Trophoblast cell (in vitro differentiated cells and primary cell): ENCODE measurements at regions not wholly inside any gene's neighbourhood (a gene's known extent, or its start where the extent isn't known, plus 50 kb on each side); places are given as distances from the start of the nearest gene placed in this dataset.

ENCODE experiments used
- DNase-seq, 2 donors: peaks; one replicate each; pipeline ENCODE4 v3.0.0-alpha.2; 2016
- H2AFZ ChIP-seq: 2 replicates; pipeline ENCODE4 v1.6.1; 2013; ENCODE audit warnings: low read length, moderate library complexity, mild to moderate bottlenecking; ENCODE audit not compliant: insufficient read depth, poor library complexity
- H2AK5ac ChIP-seq: 2 replicates; pipeline ENCODE4 v1.6.1; 2013; ENCODE audit warnings: mild to moderate bottlenecking, low read length
- H2BK120ac ChIP-seq: 2 replicates; pipeline ENCODE4 v1.6.1; 2013; ENCODE audit warnings: low read length, mild to moderate bottlenecking, moderate library complexity; ENCODE audit not compliant: insufficient read depth, poor library complexity
- H2BK12ac ChIP-seq: 2 replicates; pipeline ENCODE4 v1.6.1; 2013; ENCODE audit warnings: mild to moderate bottlenecking, low read length, moderate library complexity
- H2BK5ac ChIP-seq: 2 replicates; pipeline ENCODE4 v1.6.1; 2013; ENCODE audit warnings: low read length, low read depth, moderate library complexity, mild to moderate bottlenecking; ENCODE audit not compliant: poor library complexity
- H3K14ac ChIP-seq: 2 replicates; pipeline ENCODE4 v1.6.1; 2013; ENCODE audit warnings: mild to moderate bottlenecking, low read length
- H3K18ac ChIP-seq: 2 replicates; pipeline ENCODE4 v1.6.1; 2013; ENCODE audit warnings: mild to moderate bottlenecking, low read length
- H3K23ac ChIP-seq: 2 replicates; pipeline ENCODE4 v1.6.1; 2013; ENCODE audit warnings: low read length
- H3K27ac ChIP-seq: 2 replicates; pipeline ENCODE4 v1.5.1; 2013; ENCODE audit warnings: low read depth, mild to moderate bottlenecking, inconsistent platforms, low read length, moderate library complexity
- H3K27me3 ChIP-seq: 2 replicates; pipeline ENCODE4 v1.6.1; 2013; ENCODE audit warnings: inconsistent platforms, mild to moderate bottlenecking, low read length, moderate library complexity; ENCODE audit not compliant: insufficient read depth
- H3K36me3 ChIP-seq, 2 experiments: 1 replicate in 1 of 2; 2 replicates in 1 of 2; pipeline ENCODE4 v1.6.1; 2013; ENCODE audit warnings: low read length in 2 of 2, mild to moderate bottlenecking in 2 of 2, moderate library complexity in 1 of 2; ENCODE audit not compliant: insufficient read depth in 2 of 2, control insufficient read depth in 1 of 2
- H3K4ac ChIP-seq: 2 replicates; pipeline ENCODE4 v1.6.1; 2013; ENCODE audit warnings: low read depth, mild to moderate bottlenecking, low read length, moderate library complexity
- H3K4me1 ChIP-seq, 2 experiments: 1 replicate in 1 of 2; 2 replicates in 1 of 2; pipeline ENCODE4 v1.6.1; 2013; ENCODE audit warnings: low read length in 2 of 2, mild to moderate bottlenecking in 2 of 2, moderate library complexity in 1 of 2; ENCODE audit not compliant: insufficient read depth in 2 of 2, control insufficient read depth in 1 of 2
- H3K4me2 ChIP-seq: 2 replicates; pipeline ENCODE4 v1.6.1; 2013; ENCODE audit warnings: inconsistent platforms, mild to moderate bottlenecking, low read length, moderate library complexity
- H3K4me3 ChIP-seq: 2 replicates; pipeline ENCODE4 v1.5.1; 2013; ENCODE audit warnings: mild to moderate bottlenecking, low read depth, low read length, inconsistent platforms
- H3K79me1 ChIP-seq: one replicate; pipeline ENCODE4 v1.6.1; 2013; ENCODE audit warnings: low read length
- H3K79me2 ChIP-seq: 2 replicates; pipeline ENCODE4 v1.6.1; 2013; ENCODE audit warnings: low read length, mild to moderate bottlenecking; ENCODE audit not compliant: control insufficient read depth, insufficient read depth, poor library complexity
- H3K9ac ChIP-seq: 2 replicates; pipeline ENCODE4 v1.6.1; 2013; ENCODE audit warnings: mild to moderate bottlenecking, low read length
- H3K9me3 ChIP-seq: 2 replicates; pipeline ENCODE4 v1.6.1; 2013; ENCODE audit warnings: low read depth, mild to moderate bottlenecking, control low read depth, inconsistent platforms, low read length; ENCODE audit not compliant: insufficient read depth
- H4K12ac ChIP-seq: 2 replicates; pipeline ENCODE4 v1.6.1; 2013; ENCODE audit warnings: low read depth, mild to moderate bottlenecking, low read length, moderate library complexity
- H4K8ac ChIP-seq: 2 replicates; pipeline ENCODE4 v1.6.1; 2013; ENCODE audit warnings: low read depth, mild to moderate bottlenecking, low read length, moderate library complexity
- H4K91ac ChIP-seq: one replicate; pipeline ENCODE4 v1.6.1; 2013; ENCODE audit warnings: low read depth, mild to moderate bottlenecking, low read length, moderate library complexity
- WGBS: extraction: QIAGEN DNeasy Blood & Tissue Kit; methylation state at CpG from one replicate; pipeline ENCODE4 v1.1.7; 2013; ENCODE audit warnings: missing lambda C conversion rate; ENCODE audit not compliant: insufficient read length, insufficient coverage; ENCODE audit errors: extremely low coverage; 5-methylcytosine and 5-hydroxymethylcytosine counted together

DNA sequence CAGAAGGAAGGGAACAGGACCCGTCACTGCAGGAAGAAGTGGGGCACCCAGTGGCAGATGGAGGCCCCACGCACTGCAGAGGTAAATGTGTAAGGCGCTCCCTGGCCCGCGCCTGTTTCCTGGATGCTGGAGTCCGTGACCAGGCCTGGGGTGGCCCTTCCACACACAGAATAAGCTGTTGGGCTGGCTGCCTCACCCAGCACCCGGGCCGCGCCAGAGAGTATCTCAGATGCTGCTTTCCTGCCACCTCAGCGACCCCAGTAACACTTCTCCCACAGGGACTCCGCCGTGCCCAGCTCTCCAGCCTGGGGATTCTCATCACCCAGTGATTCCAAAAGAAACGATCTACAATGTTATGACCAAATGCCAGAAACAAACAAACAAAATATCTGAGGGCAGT lies 1993.1 kb downstream of the TP53TG3F start:
- Histone ChIP-seq H3K4me1 (no peaks in the 10 kb centered on the region), H3K79me2 (no peaks in the 10 kb centered on the region), H3K14ac (no peak overlapping the region), H3K36me3 (no peaks in the 10 kb centered on the region), H2BK12ac (no peak overlapping the region), H3K9ac (no peak overlapping the region), H4K12ac (no peak overlapping the region), H3K18ac (no peak overlapping the region), H2BK120ac (no peak overlapping the region), H3K23ac (no peak overlapping the region), H3K4me3 (no peak overlapping the region), H3K27me3 (no peaks in the 10 kb centered on the region), H3K27ac (no peak overlapping the region), H3K4me2 (no peak overlapping the region), H3K79me1 (no peaks in the 10 kb centered on the region), H2AFZ (no peak overlapping the region), H4K8ac (no peak overlapping the region), H3K9me3 (peaks cover 57% of the 10 kb centered on the region), H4K91ac (no peak overlapping the region), H2AK5ac (no peak overlapping the region), H3K4ac (no peak overlapping the region), H2BK5ac (no peak overlapping the region)
- DNase-seq, result no peak
- no CpG with 5 or more reads among the region's 13 CpGs for WGBS

DNA sequence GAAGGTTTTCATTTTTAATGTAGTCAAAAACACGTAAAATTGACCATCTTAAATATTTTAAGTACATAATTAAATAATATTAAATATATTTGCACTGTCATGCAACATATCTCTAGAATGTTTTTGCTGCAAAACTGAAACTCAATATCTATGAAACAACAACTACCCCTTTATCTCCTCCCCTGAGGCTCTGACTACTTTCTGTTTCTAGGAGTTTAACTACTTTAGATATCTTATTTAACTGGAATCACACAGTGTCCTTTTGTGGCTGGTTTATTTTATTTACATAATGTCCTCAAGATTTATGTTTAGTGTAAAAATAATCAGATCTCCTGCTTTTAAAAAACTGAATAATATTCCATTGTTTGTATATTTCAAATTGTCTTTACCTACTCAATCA lies 2003.9 kb downstream of the TP53TG3F start:
- no peak overlapping the region for H2BK12ac ChIP-seq
- WGBS, result no CpG with 5 or more reads among the region's 1 CpG

DNA sequence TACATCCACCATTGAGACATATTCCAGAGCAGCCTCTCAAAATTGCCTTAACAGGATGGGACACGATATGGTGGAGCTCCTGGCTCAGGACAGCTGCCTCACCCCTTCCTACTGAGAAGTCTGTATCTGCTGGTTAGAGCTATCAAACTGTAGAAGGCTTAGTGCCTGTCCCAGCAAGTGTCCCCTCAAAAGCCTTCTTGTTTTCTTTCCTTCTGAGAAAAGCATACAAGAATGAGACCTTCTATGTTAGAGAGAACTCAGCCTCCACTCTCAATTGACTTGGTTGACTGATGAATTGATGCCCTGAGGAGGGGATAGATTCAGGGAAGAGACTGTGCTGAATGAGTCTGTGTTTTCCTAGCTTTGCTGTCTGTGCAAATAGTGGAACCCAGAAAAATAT lies 2020.9 kb downstream of the TP53TG3F start:
- H3K27me3 ChIP-seq, result no peaks in the 10 kb centered on the region
- H3K14ac ChIP-seq, result no peak overlapping the region
- no CpG with 5 or more reads among the region's 1 CpG for WGBS

More for the DNA sequence above, 2003.9 kb downstream of the TP53TG3F start:
- Histone ChIP-seq H2BK5ac (no peak overlapping the region), H3K36me3 (no peaks in the 10 kb centered on the region), H3K23ac (no peak overlapping the region), H3K9me3 (peaks cover 13% of the 10 kb centered on the region), H3K27me3 (no peaks in the 10 kb centered on the region), H3K18ac (no peak overlapping the region), H4K12ac (no peak overlapping the region), H3K9ac (no peak overlapping the region), H4K91ac (no peak overlapping the region), H3K4me3 (no peak overlapping the region), H4K8ac (no peak overlapping the region), H2AFZ (no peak overlapping the region), H3K4me1 (no peaks in the 10 kb centered on the region), H3K4me2 (no peak overlapping the region), H3K27ac (no peak overlapping the region), H3K79me2 (no peaks in the 10 kb centered on the region), H3K79me1 (no peaks in the 10 kb centered on the region), H3K14ac (no peak overlapping the region), H3K4ac (no peak overlapping the region), H2AK5ac (no peak overlapping the region), H2BK120ac (no peak overlapping the region)
- no peak for DNase-seq

DNA sequence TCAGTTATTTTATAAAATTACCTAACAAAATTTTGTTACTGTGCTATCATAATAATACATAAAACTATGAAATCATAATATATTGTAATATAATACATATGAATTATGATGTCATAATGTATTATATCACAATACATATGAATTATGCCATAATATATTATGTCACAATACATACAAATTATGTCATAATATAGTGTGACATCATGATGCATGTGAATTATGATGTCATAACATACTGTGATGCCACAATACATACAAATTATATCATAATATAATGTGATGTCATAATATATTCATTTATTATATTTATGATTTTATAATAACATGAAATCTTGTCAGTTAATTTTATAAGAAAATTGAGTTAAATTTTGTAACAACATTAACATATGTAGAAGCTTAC lies 2021.6 kb downstream of the TP53TG3F start:
- Histone ChIP-seq H2BK120ac (no peak overlapping the region), H3K18ac (no peak overlapping the region), H2AK5ac (no peak overlapping the region), H3K14ac (no peak overlapping the region), H3K27ac (no peak overlapping the region), H3K4me2 (no peak overlapping the region), H4K91ac (no peak overlapping the region), H3K23ac (no peak overlapping the region), H3K36me3 (no peaks in the 10 kb centered on the region), H2AFZ (no peak overlapping the region), H3K4me1 (no peaks in the 10 kb centered on the region), H4K12ac (no peak overlapping the region), H3K9me3 (peaks cover 17% of the 10 kb centered on the region), H3K27me3 (no peaks in the 10 kb centered on the region), H3K4ac (no peak overlapping the region), H4K8ac (no peak overlapping the region), H3K79me2 (no peaks in the 10 kb centered on the region), H2BK5ac (no peak overlapping the region), H2BK12ac (no peak overlapping the region), H3K4me3 (no peak overlapping the region), H3K9ac (no peak overlapping the region), H3K79me1 (no peaks in the 10 kb centered on the region)
- no peak for DNase-seq

More for the DNA sequence above, 2020.9 kb downstream of the TP53TG3F start:
- Histone ChIP-seq H3K4me3 (no peak overlapping the region), H3K36me3 (no peaks in the 10 kb centered on the region), H3K9me3 (peaks cover 11% of the 10 kb centered on the region), H2BK5ac (no peak overlapping the region), H3K4me2 (no peak overlapping the region), H3K27ac (no peak overlapping the region), H4K8ac (no peak overlapping the region), H3K23ac (no peak overlapping the region), H3K18ac (no peak overlapping the region), H2BK12ac (no peak overlapping the region), H3K4ac (no peak overlapping the region), H3K4me1 (no peaks in the 10 kb centered on the region), H3K79me2 (no peaks in the 10 kb centered on the region), H4K12ac (no peak overlapping the region), H3K9ac (no peak overlapping the region), H4K91ac (no peak overlapping the region), H2BK120ac (no peak overlapping the region), H3K79me1 (no peaks in the 10 kb centered on the region), H2AK5ac (no peak overlapping the region), H2AFZ (no peak overlapping the region)
- no peak for DNase-seq
